ENCODE measurements at regions not wholly inside any gene's neighbourhood (a gene's known extent, or its start where the extent isn't known, plus 50 kb on each side); places are given as distances from the start of the nearest gene placed in this dataset.

DNA sequence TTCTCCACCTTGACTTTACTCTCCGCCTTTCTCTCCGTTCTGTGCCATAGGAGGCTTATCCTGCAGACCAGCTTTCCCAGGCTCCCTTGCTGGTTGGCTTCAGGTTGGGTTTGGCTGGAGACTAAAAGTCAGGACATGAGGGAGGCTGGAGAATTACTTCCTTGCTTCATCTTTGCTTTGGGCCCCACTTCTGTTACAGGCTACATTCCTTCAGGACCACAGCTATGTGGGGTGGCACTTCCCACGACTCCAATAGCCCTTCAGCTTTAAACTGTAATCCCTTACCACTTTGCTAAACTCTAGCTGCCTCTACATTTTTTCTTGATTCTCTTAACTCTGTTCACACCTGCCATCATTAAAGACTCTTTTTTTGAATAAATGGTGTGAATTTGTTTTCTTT lies 186.7 kb upstream of the NR4A3 start:
- TF ChIP-seq, protein P1, sequence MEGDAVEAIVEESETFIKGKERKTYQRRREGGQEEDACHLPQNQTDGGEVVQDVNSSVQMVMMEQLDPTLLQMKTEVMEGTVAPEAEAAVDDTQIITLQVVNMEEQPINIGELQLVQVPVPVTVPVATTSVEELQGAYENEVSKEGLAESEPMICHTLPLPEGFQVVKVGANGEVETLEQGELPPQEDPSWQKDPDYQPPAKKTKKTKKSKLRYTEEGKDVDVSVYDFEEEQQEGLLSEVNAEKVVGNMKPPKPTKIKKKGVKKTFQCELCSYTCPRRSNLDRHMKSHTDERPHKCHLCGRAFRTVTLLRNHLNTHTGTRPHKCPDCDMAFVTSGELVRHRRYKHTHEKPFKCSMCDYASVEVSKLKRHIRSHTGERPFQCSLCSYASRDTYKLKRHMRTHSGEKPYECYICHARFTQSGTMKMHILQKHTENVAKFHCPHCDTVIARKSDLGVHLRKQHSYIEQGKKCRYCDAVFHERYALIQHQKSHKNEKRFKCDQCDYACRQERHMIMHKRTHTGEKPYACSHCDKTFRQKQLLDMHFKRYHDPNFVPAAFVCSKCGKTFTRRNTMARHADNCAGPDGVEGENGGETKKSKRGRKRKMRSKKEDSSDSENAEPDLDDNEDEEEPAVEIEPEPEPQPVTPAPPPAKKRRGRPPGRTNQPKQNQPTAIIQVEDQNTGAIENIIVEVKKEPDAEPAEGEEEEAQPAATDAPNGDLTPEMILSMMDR (IDR thresholded peaks at IDR 0.05; ENCODE audit: insufficient read depth, low read length) = no peak
- no peak for TF ChIP-seq POLR2AphosphoS5 (IDR thresholded peaks at IDR 0.05; ENCODE audit: low read depth)

Data from HL-60 (cell line).